CD4-positive, alpha-beta T cell treated with Interleukin-10 for 1 hour (primary cell): ENCODE measurements at regions not wholly inside any gene's neighbourhood (a gene's known extent, or its start where the extent isn't known, plus 50 kb on each side); places are given as distances from the start of the nearest gene placed in this dataset.

ENCODE experiments used
- DNase-seq: peaks from one replicate; pipeline ENCODE4 v3.0.0-alpha.2; 2020

DNA sequence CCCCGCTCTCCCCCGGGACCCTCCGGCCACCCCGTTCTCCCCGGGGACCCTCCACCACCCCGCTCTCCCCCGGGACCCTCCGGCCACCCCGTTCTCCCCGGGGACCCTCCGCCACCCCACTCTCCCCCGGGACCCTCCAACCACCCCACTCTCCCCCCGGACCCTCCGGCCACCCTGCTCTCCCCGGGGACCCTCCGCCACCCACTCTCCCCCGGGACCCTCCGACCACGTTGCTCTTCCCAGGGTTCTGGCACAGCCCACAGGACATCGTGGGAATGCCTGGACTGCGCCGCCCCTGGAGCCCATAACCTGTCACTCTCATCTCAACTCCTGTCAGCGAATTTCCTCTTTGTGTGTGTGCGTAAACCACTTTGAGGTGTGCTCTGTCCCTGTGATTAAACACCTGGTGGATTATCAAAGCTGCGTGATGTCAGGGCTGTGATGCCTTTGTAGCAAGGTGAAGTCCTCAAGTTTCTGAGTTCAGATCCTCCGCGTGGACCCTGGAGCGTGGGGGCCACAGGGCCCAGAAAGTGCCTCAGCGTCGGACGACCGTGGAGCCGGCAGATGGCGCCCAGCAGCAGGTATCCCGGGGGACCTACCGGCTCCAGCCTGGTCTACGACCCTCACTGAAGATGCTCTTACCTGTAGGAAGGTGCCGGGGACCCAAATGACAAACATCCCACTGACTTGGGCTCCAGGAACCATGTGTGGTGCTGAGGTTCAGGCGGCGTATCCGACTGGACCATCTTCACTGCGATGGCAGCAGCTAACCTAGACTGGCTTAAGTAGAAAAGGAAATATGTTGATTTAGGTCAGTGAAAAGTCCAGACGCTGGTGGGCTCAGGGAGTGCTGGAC lies 63.2 kb upstream of the GALNT9 start:
- no peak for DNase-seq

DNA sequence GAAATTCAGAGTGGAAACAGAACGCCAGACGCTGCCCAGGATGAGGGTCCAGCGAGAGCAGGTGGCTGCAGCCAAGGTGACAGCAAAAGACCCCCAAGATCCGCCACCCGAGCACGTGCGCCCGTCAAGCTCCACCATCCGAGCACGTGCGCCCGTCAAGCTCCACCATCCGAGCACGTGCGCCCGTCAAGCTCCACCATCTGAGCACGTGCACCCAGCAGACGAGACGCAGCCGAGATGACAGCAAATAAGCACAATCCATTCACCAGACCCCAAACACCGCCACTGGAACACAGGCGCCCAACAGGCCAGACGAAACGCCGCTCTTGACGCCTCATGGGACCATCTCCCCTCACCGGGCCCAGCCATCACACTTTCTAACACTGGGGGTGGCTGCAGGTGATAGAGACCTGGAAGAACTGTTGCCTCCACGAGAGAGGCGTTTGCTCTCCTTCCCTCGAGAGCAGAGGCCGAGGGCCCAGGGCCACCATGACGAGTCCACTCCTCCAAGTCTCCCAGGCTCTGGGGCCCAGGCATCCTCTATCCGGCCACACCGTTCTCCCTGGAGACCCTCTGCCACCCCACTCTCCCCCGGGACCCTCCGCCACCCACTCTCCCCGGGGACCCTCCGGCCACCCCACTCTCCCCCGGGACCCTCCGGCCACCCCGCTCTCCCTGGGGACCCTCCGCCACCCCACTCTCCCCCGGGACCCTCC lies 62.1 kb upstream of the GALNT9 start:
- no peak for DNase-seq

DNA sequence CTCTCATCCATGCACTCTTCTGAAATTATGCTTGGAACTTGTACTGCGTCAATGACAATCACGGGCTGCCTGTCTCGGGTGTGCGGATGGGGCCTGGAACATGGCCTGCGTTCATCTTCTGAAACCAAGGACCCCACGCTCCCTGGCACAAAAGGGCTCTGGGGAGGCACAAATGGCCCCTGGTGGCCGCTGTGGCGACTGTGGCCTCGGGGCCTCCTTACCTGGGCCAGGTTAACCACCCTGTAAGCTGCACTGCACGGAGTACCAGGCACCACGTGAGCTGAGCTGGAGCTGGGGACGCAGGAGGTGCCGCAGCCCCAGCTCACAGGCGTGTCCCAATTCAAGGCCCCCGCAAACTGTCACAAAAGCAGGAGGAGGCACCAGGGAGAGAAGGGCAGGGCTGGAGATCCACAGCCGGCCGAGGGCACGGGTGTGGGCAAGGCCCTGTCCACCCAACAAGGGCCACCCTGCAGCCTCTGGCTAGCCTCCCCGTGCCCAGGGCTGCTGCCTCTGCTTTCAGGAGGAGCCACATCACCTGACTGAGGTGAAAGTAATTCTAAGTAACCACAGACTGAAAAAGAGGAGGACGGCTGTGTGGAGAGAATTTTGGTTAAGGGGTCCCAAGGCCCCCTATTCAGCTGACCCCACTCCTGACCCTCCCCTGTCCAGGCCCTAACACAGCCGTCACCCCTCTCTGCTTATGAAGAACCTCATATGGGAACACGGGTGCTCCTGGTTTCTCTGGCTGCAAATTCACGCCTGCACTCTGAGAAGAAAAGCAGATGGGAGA lies 61.1 kb upstream of the GALNT9 start:
- DNase-seq = no peak

DNA sequence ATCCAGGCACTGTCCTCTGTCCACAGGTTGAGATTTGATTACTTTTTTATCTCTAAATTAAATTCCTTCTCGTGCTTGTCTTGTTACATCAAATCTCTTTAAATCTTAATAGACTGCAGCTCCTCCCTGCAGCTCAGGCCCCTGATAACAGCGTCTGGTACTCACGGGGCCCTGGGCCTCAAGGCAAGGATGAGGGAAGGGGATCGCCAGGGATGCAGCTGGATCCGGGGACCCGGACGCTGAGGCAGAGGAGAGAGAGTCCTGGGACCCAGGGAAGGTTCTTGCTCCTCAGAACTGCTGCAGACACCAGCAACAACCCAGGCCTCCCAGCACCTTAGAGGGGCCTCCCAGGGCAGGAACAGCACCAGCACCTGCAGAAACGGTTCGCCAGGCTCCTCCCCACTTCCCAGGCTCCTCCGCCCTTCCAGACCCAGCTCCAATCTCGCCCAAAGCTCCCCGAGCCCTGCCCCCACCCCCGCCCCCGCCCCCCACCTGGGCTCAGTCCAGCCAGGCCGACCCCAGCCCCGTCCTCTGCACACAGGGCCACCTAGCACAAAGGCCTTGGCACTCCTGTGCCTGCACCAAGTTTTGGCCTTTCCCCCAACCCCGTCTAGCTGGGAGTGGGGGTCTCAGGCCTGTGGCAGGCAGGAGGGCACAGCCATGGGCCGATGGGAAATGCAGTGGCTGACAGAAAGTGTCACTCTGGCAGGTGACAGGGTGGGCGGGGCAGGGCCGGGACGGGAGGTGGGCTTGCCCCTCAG lies 60.3 kb upstream of the GALNT9 start:
- DNase-seq = no peak

DNA sequence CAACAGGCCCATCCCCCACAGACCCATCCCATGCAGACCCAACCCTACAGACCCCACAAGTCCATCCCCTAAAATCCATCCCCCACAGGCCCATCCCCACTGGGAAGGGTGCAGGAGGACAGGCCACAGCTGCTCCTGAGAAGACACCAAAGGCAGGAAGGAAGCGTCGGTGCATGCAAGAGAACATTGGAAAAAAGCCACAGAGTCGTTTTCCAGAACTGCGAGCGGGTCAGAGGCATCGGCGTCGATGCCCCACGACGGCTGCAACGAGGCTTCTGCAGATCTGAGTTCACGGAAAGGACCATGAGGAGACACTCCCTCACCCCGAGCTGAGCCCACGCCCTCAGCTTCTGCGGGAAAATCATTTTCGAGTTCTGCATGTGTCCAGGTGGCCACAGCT lies 59.6 kb upstream of the GALNT9 start:
- no peak for DNase-seq

DNA sequence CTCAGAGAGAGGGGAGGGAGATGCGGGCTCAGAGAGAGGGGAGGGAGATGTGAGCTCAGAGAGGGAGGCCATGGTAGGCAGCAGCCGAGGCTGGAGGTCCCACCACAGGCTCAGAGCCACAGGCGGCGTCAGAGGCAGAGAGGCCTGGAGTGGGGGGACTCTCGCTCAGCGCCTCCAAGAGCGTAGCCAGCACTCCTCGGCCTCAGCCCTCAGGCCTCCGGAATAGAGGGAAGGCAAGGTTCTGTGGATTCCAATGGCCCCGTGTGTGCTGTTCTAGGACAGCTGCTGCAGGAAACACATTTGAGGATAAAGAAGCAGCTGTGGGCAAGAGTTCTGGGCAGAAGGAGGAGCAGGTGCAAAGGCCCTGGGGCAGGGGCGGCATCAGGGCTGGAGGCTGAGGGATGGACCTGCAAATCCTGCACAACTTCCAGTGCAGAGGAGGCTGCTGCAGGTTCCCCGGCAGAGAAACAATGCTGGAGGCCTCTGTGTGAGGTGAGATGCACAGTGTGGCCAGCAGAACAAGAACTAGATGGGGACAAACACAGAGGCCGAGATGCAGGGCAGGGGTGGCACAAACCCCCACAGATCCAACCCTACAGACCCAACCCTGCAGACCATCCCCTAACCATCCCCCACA lies 59.1 kb upstream of the GALNT9 start:
- DNase-seq = no peak

DNA sequence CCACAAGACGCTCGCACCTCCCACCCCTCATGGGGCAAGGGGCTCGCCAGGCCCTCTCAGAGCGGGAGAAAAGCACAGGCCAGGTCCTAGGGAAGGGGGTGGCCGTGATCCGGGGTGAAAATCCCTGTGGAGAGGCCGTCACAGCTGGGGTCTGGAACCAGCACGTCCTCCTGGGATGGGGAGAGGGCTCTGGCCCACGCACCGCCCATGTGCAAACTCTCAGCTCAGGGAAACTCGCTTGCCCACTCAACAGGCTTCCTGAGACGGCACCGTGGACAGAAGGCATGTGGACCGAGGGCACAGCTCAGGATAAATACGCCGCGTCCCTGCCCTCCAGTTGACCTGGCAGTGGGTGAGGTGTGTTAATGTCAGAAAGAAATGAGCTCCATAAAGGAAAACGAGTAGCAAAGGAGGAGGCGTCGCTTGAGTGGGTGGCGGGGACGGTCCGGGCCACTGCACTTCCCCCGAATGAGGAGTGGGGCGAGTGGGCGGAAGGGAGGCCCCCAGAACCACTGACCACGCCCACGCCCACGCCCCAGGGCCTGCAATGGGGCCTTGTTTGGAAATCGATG lies 57.6 kb upstream of the GALNT9 start:
- no peak for DNase-seq

DNA sequence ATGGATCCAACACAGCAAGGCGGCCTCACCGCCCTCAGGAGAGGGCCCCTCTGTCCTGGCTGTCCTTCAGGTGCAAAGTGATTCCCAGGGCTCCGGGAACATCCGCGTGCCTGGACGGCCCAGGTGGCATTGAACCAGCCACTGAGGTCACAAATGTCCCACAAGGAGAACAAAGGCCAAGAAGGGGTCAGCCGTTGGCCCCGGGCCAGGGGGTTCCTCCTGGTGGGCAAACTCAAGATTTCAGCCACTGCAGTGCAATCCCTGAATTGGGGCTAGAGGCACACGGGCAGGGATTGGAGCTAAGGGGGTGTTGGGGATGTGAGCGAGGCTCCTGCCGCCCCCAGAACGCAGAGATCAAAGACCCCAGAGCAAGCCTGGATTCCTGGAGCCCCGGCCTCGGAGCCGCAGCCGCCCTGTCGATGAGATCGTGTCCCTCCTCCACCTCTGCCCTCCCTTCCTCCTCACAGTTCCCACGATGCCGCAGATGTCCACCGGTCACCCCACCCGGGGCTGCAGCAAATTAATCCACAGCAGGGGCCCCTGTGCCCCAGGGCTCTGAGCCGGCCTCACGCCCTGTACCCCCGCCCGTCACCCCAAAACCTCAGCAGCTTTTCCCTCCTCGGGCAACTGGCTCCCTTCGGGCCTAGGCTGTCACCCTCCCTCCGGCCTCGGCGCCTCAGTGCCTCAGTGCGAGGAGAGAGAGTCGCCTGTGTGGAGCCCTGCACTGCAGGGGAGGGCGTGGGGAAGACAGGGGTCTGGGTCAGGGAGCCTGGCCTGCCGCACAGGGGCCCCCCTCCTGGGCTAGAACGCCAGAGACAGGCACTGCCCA lies 56.7 kb upstream of the GALNT9 start:
- DNase-seq = no peak

DNA sequence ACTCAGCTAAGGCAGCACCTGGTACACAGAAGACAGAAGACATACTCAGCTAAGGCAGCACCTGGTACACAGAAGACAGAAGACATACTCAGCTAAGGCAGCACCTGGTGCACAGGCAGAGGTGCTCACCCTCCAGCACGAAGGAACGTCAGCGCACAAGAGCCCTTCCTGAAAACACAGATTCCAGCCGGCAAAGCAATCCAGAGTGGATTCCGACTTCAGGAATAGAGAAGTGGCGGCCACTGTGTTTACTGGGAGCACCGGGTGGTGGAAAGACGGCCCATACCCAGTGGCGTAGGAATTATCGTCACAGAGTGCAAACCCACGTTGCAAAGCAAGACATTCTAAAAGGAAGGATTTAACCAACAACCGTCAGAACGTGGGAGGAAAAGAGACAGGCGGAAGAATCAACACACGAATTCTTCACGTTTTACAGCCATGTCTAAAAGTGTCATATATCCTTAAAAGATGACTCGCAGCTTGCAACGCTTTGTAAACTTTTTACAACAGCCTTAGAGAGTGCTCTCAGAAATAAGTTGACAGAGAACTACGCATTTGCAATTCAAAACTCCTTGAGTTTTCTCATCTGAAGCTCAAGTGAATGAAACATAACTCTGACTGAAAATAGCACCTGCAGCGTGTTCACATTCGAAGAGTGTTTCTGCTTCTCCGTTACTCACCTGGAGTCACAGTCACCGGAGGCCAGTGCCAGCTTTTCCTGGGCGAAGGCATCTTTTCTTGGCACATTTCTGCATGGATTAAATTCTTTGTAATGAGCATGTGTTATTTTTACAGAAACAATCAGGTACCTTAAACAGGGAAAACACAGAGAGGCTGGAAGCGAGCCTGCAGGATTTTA lies 55.8 kb upstream of the GALNT9 start:
- DNase-seq = no peak

DNA sequence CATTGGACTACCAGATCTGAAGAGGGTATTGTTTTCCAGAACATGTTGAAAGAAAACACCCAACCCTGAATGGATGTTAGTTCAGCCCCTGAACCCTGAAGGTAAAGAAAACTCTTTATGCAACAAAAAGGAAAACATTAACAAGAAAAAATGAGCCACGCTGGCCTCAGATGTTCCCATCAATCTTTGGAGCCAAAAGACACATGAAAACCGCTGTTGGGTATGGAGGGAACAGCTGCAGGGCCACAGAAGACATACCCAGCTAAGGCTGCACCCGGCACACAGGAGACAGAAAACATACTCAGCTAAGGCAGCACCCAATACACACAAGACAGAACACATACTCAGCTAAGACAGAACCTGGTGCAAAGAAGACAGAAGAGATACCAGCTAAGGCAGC lies 51.3 kb upstream of the GALNT9 start:
- no peak for DNase-seq

DNA sequence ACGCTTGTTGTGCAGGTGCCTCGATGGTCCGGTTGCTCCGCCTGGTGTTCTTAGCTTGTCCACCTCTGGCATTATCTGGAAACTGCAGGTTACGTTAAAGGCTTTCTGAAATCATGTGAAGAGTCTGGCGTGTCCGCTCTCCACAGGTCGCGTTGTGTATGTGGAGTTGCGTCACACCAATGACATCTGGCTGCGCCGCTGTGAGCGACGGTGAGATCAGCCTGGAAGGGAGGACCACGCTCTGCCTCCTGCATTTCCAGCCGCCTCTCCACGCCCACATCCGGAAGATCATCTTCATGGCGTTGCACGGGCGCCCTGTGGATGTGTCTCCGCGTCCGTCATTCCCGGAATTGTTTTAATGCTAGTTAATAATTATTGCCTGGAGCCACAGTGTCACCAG lies 50.6 kb upstream of the GALNT9 start:
- no peak for DNase-seq

DNA sequence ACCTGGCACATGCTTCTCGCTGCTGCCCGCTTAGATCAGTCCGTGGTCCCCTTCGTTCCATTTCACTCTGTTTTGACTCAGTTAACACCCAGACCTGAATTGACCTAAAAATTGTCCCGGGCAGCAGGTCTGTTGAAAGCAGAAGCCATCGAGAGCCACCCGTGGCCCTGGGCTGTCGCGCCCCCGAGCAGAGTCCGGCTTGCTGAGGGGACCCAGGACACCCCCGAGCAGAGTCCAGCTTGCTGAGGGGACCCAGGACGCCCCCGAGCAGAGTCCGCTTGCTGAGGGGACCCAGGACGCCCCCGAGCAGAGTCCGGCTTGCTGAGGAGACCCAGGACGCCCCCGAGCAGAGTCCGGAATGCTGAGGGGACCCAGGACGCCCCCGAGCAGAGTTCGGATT lies 50.2 kb upstream of the GALNT9 start:
- no peak for DNase-seq
